ENCODE measurements at regions not wholly inside any gene's neighbourhood (a gene's known extent, or its start where the extent isn't known, plus 50 kb on each side); places are given as distances from the start of the nearest gene placed in this dataset.

DNA sequence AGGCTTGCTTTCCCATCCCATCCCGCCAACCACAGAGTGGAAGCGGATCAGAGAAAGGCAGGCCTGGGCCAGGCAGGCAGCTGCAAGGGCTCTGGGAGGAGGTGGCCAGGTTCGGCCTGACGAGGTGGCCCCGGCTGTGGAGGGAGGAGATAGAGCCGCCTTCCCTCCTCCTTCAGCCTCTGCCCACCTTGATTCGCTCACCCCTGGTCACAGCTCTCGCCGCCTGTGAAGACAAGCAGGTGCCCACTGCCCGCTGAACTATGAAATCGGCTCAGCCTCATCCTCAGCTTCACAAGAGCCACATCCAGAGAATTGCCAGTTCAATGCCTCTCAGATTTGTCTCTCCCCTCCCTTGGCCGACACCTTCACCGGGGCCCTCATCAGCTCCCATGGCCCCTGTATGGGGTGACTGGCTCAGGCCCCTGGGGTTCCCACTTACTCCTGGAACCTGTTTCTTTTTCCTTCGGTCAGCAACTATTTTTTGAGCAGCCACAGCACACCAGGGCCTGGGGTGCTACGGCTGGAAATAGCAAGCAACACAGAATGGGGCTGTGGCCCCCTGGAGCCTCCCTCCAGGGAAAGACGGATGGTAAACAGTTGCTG is 80.0 kb upstream of the CHST15 start:
- TF ChIP-seq STAT1 (IDR thresholded peaks at IDR 0.05; ENCODE audit: unreplicated experiment): no peak
- TF ChIP-seq CTCF (conservative IDR thresholded peaks at IDR 0.05; ENCODE audit: low read depth in 2 of 2): no peak
